H9 (cell line): ENCODE measurements at regions not wholly inside any gene's neighbourhood (a gene's known extent, or its start where the extent isn't known, plus 50 kb on each side); places are given as distances from the start of the nearest gene placed in this dataset.

Experiments
- DNase-seq: peaks from one replicate; pipeline ENCODE4 v3.0.0-alpha.2; 2017
- H2AFZ ChIP-seq: one replicate; pipeline ENCODE4 v1.6.1; 2013; ENCODE audit warnings: mild to moderate bottlenecking, low read length, control low read depth, moderate library complexity
- H2AK5ac ChIP-seq: 2 replicates; pipeline ENCODE4 v1.6.1; 2013; ENCODE audit warnings: low read length, control low read depth, mixed read lengths; ENCODE audit not compliant: insufficient read length
- H2BK120ac ChIP-seq: one replicate; pipeline ENCODE4 v1.6.1; 2013; ENCODE audit warnings: low read depth, mild to moderate bottlenecking, low read length, control low read depth, inconsistent platforms; ENCODE audit not compliant: poor library complexity, severe bottlenecking
- H2BK12ac ChIP-seq: 2 replicates; pipeline ENCODE4 v1.6.1; 2013; ENCODE audit warnings: low read length, control low read depth, mixed read lengths, low read depth; ENCODE audit not compliant: insufficient read length
- H2BK15ac ChIP-seq: 2 replicates; pipeline ENCODE4 v1.6.1; 2013; ENCODE audit warnings: low read depth, low read length, control low read depth
- H2BK20ac ChIP-seq: one replicate; pipeline ENCODE4 v1.6.1; 2013; ENCODE audit warnings: low read depth, mild to moderate bottlenecking, low read length, control low read depth, inconsistent platforms; ENCODE audit not compliant: poor library complexity, severe bottlenecking
- H2BK5ac ChIP-seq: 2 replicates; pipeline ENCODE4 v1.6.1; 2013; ENCODE audit warnings: low read length, control low read depth, mixed read lengths; ENCODE audit not compliant: insufficient read length
- H3K14ac ChIP-seq: 2 replicates; pipeline ENCODE4 v1.6.1; 2013; ENCODE audit warnings: low read length, control low read depth; ENCODE audit not compliant: insufficient read depth
- H3K18ac ChIP-seq: 2 replicates; pipeline ENCODE4 v1.6.1; 2013; ENCODE audit warnings: low read depth, mild to moderate bottlenecking, mixed read lengths, low read length, control low read depth; ENCODE audit not compliant: insufficient read length
- H3K23ac ChIP-seq: 2 replicates; pipeline ENCODE4 v1.6.1; 2013; ENCODE audit warnings: low read length, control low read depth, mixed read lengths, low read depth; ENCODE audit not compliant: insufficient read length
- H3K23me2 ChIP-seq: 2 replicates; pipeline ENCODE4 v1.6.1; 2013; ENCODE audit warnings: low read depth, mild to moderate bottlenecking, mixed read lengths, low read length, control low read depth; ENCODE audit not compliant: insufficient read length, poor library complexity, severe bottlenecking
- H3K27ac ChIP-seq: 2 replicates; pipeline ENCODE4 v1.5.1; 2013; ENCODE audit warnings: low read length, control low read depth, mixed read lengths, low read depth; ENCODE audit not compliant: insufficient read length
- H3K27me3 ChIP-seq: 2 replicates; pipeline ENCODE4 v1.6.1; 2013; ENCODE audit warnings: low read length, control low read depth, inconsistent platforms; ENCODE audit not compliant: insufficient read depth
- H3K4ac ChIP-seq: 2 replicates; pipeline ENCODE4 v1.6.1; 2013; ENCODE audit warnings: low read depth, mild to moderate bottlenecking, control low read depth, inconsistent platforms, low read length, moderate library complexity
- H3K4me1 ChIP-seq: 2 replicates; pipeline ENCODE4 v1.6.1; 2013; ENCODE audit warnings: low read length, control low read depth, inconsistent platforms; ENCODE audit not compliant: insufficient read depth
- H3K4me2 ChIP-seq: 2 replicates; pipeline ENCODE4 v1.6.1; 2013; ENCODE audit warnings: low read length, control low read depth, mixed read lengths; ENCODE audit not compliant: insufficient read length, insufficient read depth
- H3K56ac ChIP-seq: 2 replicates; pipeline ENCODE4 v1.6.1; 2013; ENCODE audit warnings: low read depth, mild to moderate bottlenecking, mixed read lengths, low read length, control low read depth; ENCODE audit not compliant: insufficient read length
- H3K79me1 ChIP-seq: 2 replicates; pipeline ENCODE4 v1.6.1; 2013; ENCODE audit warnings: low read depth, mild to moderate bottlenecking, moderate library complexity, low read length, control low read depth, inconsistent platforms; ENCODE audit not compliant: insufficient read depth, poor library complexity, severe bottlenecking
- H3K79me2 ChIP-seq: 2 replicates; pipeline ENCODE4 v1.6.1; 2013; ENCODE audit warnings: low read length, control low read depth, inconsistent platforms; ENCODE audit not compliant: insufficient read depth
- H3K9ac ChIP-seq: 2 replicates; pipeline ENCODE4 v1.6.1; 2013; ENCODE audit warnings: low read length, control low read depth, mixed read lengths; ENCODE audit not compliant: insufficient read length; ENCODE audit errors: extremely low read depth
- H3K9me3 ChIP-seq: one replicate; pipeline ENCODE4 v1.6.1; 2013; ENCODE audit warnings: low read depth, low read length, inconsistent platforms; ENCODE audit not compliant: control insufficient read depth
- H3T11ph ChIP-seq: one replicate; pipeline ENCODE4 v1.6.1; 2013; ENCODE audit warnings: mild to moderate bottlenecking, low read length, control low read depth, inconsistent platforms
- H4K20me1 ChIP-seq: one replicate; pipeline ENCODE4 v1.6.1; 2013; ENCODE audit not compliant: control insufficient read depth, insufficient read length, insufficient read depth
- H4K5ac ChIP-seq: 2 replicates; pipeline ENCODE4 v1.6.1; 2013; ENCODE audit warnings: low read depth, mild to moderate bottlenecking, mixed read lengths, low read length, control low read depth; ENCODE audit not compliant: insufficient read length
- H4K8ac ChIP-seq: replicated peaks from 2 replicates; pipeline ENCODE4 v1.6.1; 2013; ENCODE audit warnings: low read length, control low read depth, mixed read lengths, low read depth; ENCODE audit not compliant: insufficient read length
- H4K91ac ChIP-seq: 2 replicates; pipeline ENCODE4 v1.6.1; 2013; ENCODE audit warnings: low read depth, mild to moderate bottlenecking, moderate library complexity, mixed read lengths, low read length, control low read depth; ENCODE audit not compliant: insufficient read length
- H3K27ac Mint-ChIP-seq, 3 experiments: 2 replicates in 2 of 3; 3 replicates in 1 of 3; pipeline ENCODE4 v1.8.0; 2020 to 2021; ENCODE audit warnings: mixed read lengths in 3 of 3, mild to moderate bottlenecking in 1 of 3, moderate library complexity in 1 of 3
- H3K27me3 Mint-ChIP-seq: 2 replicates; pipeline ENCODE4 v1.8.0; 2021; ENCODE audit warnings: low read depth, mild to moderate bottlenecking, moderate library complexity, mixed read lengths
- H3K36me3 Mint-ChIP-seq, 3 experiments: 2 replicates in 2 of 3; 3 replicates in 1 of 3; pipeline ENCODE4 v1.8.0; 2020 to 2021; ENCODE audit warnings: low read depth in 3 of 3, mixed read lengths in 3 of 3; ENCODE audit not compliant: insufficient read depth in 1 of 3
- H3K4me1 Mint-ChIP-seq, 2 experiments: 2 replicates each; pipeline ENCODE4 v1.8.0; 2020; ENCODE audit warnings: mixed read lengths in 2 of 2
- H3K4me3 Mint-ChIP-seq, 2 experiments: 2 replicates in 1 of 2; 3 replicates in 1 of 2; pipeline ENCODE4 v1.8.0; 2020 to 2021; ENCODE audit warnings: mild to moderate bottlenecking in 2 of 2, mixed read lengths in 2 of 2, moderate library complexity in 1 of 2
- H3K9me3 Mint-ChIP-seq, 2 experiments: 2 replicates in 1 of 2; 3 replicates in 1 of 2; pipeline ENCODE4 v1.8.0; 2020; ENCODE audit warnings: mild to moderate bottlenecking in 2 of 2, mixed read lengths in 2 of 2, moderate library complexity in 1 of 2
- CTCF ChIP-seq: fragments of 200-600 bp; sonication (generic); conservative IDR thresholded peaks from 3 replicates; pipeline ENCODE4 v1.8.0; 2021; ENCODE audit warnings: antibody characterized with exemption, mild to moderate bottlenecking
- WGBS: extraction: QIAGEN DNeasy Blood & Tissue Kit; methylation state at CpG from one replicate; pipeline ENCODE4 v1.1.7; 2013; ENCODE audit warnings: missing lambda C conversion rate, low lambda C conversion rate, mixed read lengths; ENCODE audit not compliant: insufficient read length; ENCODE audit errors: extremely low coverage; 5-methylcytosine and 5-hydroxymethylcytosine counted together

GRCh38 chr4:71120831-71121524, 127.5 kb downstream of the DCK start:
- TF ChIP-seq CTCF, result no peak
- no peak overlapping the region for H3K4ac ChIP-seq
- no peaks in the 10 kb centered on the region for H3K79me1 ChIP-seq
- no peak overlapping the region for H3T11ph ChIP-seq
- Mint-ChIP-seq H3K27ac (no peak overlapping the region), H3K4me3 (no peak overlapping the region), H3K9me3 (peaks cover 8 to 9% of the 10 kb centered on the region in 2 experiments; a peak in 4 of 5 replicates), H3K27me3 (no peaks in the 10 kb centered on the region), H3K4me1 (no peaks in the 10 kb centered on the region), H3K36me3 (peaks cover 0 to 5% (median 2%) of the 10 kb centered on the region in 3 experiments; a peak in 4 of 7 replicates)
- H2BK12ac ChIP-seq, result no peak overlapping the region
- no peak overlapping the region for H4K8ac ChIP-seq
- no peak overlapping the region for H4K91ac ChIP-seq
- H4K20me1 ChIP-seq, result no peaks in the 10 kb centered on the region
- WGBS, result no CpG with 5 or more reads among the region's 37 CpGs
- no peak overlapping the region for H2BK20ac ChIP-seq
- no peak overlapping the region for H4K5ac ChIP-seq
- no peak for DNase-seq
- H3K18ac ChIP-seq, result no peak overlapping the region
- no peak overlapping the region for H3K14ac ChIP-seq
- H2BK5ac ChIP-seq, result no peak overlapping the region
- no peak overlapping the region for H2AFZ ChIP-seq
- no peaks in the 10 kb centered on the region for H3K9me3 ChIP-seq
- H2AK5ac ChIP-seq, result no peak overlapping the region
- H2BK120ac ChIP-seq, result no peak overlapping the region
- no peak overlapping the region for H2BK15ac ChIP-seq
- H3K27ac ChIP-seq, result no peak overlapping the region
- H3K27me3 ChIP-seq, result no peaks in the 10 kb centered on the region
- H3K23me2 ChIP-seq, result no peaks in the 10 kb centered on the region
- no peak overlapping the region for H3K9ac ChIP-seq
- no peaks in the 10 kb centered on the region for H3K4me1 ChIP-seq
- no peaks in the 10 kb centered on the region for H3K79me2 ChIP-seq
- H3K23ac ChIP-seq, result no peak overlapping the region
- H3K4me2 ChIP-seq, result no peak overlapping the region
- H3K56ac ChIP-seq, result no peak overlapping the region
